Endodermal cell (in vitro differentiated cells): ENCODE measurements at regions not wholly inside any gene's neighbourhood (a gene's known extent, or its start where the extent isn't known, plus 50 kb on each side); places are given as distances from the start of the nearest gene placed in this dataset.

Experiments
- DNase-seq: peaks from one replicate; pipeline ENCODE4 v3.0.0-alpha.2; 2017
- H3K27ac ChIP-seq: 2 replicates; pipeline ENCODE4 v1.5.1; 2013; ENCODE audit warnings: mild to moderate bottlenecking, low read depth, low read length, moderate library complexity
- H3K27me3 ChIP-seq: 2 replicates; pipeline ENCODE4 v1.6.1; 2013; ENCODE audit warnings: mild to moderate bottlenecking, low read length, moderate library complexity; ENCODE audit not compliant: insufficient read depth, control insufficient read depth, poor library complexity, severe bottlenecking
- H3K36me3 ChIP-seq: 2 replicates; pipeline ENCODE4 v1.7.0; 2013; ENCODE audit warnings: mild to moderate bottlenecking, low read length, moderate library complexity; ENCODE audit not compliant: control insufficient read depth, insufficient read depth
- H3K4me1 ChIP-seq: one replicate; pipeline ENCODE4 v1.7.0; 2013; ENCODE audit warnings: low read length; ENCODE audit not compliant: control insufficient read depth, insufficient read depth
- H3K4me3 ChIP-seq: 2 replicates; pipeline ENCODE4 v1.5.1; 2013; ENCODE audit warnings: mild to moderate bottlenecking, low read length, moderate library complexity
- H3K9ac ChIP-seq: 2 replicates; pipeline ENCODE4 v1.6.1; 2013; ENCODE audit warnings: mild to moderate bottlenecking, low read length, moderate library complexity; ENCODE audit not compliant: poor library complexity, severe bottlenecking; ENCODE audit errors: extremely low read depth
- H3K9me3 ChIP-seq: 2 replicates; pipeline ENCODE4 v1.6.1; 2013; ENCODE audit warnings: mild to moderate bottlenecking, low read length, moderate library complexity; ENCODE audit not compliant: control insufficient read depth
- H3K27ac Mint-ChIP-seq: 2 replicates; pipeline ENCODE4 v1.8.0; 2020; ENCODE audit warnings: mixed read lengths
- H3K27me3 Mint-ChIP-seq: 2 replicates; pipeline ENCODE4 v1.8.0; 2021; ENCODE audit warnings: mild to moderate bottlenecking, mixed read lengths; ENCODE audit not compliant: insufficient read depth
- H3K36me3 Mint-ChIP-seq: 2 replicates; pipeline ENCODE4 v1.8.0; 2020; ENCODE audit warnings: low read depth, mixed read lengths
- H3K4me1 Mint-ChIP-seq: 2 replicates; pipeline ENCODE4 v1.8.0; 2020; ENCODE audit warnings: mixed read lengths
- H3K4me3 Mint-ChIP-seq: 2 replicates; pipeline ENCODE4 v1.8.0; 2020; ENCODE audit warnings: mild to moderate bottlenecking, moderate library complexity, mixed read lengths
- H3K9me3 Mint-ChIP-seq: 2 replicates; pipeline ENCODE4 v1.8.0; 2020; ENCODE audit warnings: mild to moderate bottlenecking, mixed read lengths
- WGBS, 2 experiments: methylation state at CpG; one replicate each; pipeline versions ENCODE4 v1.1.5 to v1.1.7; 2013; ENCODE audit warnings: missing lambda C conversion rate in 2 of 2, mixed read lengths in 1 of 2; ENCODE audit not compliant: insufficient coverage in 1 of 2, insufficient read length in 1 of 2; 5-methylcytosine and 5-hydroxymethylcytosine counted together
- TF ChIP-seq, protein P1 (sequence below): fragments of 200-600 bp; sonication (generic); conservative IDR thresholded peaks from 2 replicates; pipeline ENCODE4 v1.5.0; 2021; ENCODE audit warnings: antibody characterized with exemption, mild to moderate bottlenecking

DNA sequence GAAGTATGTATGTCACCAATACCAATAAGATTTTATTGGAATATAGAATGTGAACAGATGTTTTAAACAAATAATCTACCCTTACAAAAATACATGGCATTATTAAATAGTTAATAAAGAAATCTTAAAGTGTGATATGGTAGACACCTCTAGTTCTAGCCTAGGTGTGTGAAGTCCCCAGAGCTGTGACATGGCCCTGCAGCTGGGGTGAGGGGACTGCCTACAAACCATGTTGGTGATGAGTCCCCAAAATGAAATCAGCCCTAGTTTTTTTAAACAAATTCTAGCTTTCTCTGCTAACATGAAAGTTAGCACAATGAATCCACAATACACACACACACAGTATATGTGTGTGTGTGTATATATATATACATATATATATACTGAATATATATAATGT lies 195.1 kb upstream of the RPS23 start:
- H3K9me3 Mint-ChIP-seq = no peaks in the 10 kb centered on the region
- no peaks in the 10 kb centered on the region for H3K4me1 Mint-ChIP-seq
- DNase-seq = no peak
- TF ChIP-seq, protein P1, sequence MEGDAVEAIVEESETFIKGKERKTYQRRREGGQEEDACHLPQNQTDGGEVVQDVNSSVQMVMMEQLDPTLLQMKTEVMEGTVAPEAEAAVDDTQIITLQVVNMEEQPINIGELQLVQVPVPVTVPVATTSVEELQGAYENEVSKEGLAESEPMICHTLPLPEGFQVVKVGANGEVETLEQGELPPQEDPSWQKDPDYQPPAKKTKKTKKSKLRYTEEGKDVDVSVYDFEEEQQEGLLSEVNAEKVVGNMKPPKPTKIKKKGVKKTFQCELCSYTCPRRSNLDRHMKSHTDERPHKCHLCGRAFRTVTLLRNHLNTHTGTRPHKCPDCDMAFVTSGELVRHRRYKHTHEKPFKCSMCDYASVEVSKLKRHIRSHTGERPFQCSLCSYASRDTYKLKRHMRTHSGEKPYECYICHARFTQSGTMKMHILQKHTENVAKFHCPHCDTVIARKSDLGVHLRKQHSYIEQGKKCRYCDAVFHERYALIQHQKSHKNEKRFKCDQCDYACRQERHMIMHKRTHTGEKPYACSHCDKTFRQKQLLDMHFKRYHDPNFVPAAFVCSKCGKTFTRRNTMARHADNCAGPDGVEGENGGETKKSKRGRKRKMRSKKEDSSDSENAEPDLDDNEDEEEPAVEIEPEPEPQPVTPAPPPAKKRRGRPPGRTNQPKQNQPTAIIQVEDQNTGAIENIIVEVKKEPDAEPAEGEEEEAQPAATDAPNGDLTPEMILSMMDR = no peak
- Histone ChIP-seq H3K36me3 (no peaks in the 10 kb centered on the region), H3K9ac (no peak overlapping the region), H3K9me3 (no peaks in the 10 kb centered on the region), H3K4me3 (no peak overlapping the region), H3K4me1 (no peaks in the 10 kb centered on the region), H3K27ac (no peak overlapping the region), H3K27me3 (no peaks in the 10 kb centered on the region)
- no peak overlapping the region for H3K27ac Mint-ChIP-seq
- H3K36me3 Mint-ChIP-seq = no peaks in the 10 kb centered on the region
- no peak overlapping the region for H3K4me3 Mint-ChIP-seq
- H3K27me3 Mint-ChIP-seq = no peaks in the 10 kb centered on the region

DNA sequence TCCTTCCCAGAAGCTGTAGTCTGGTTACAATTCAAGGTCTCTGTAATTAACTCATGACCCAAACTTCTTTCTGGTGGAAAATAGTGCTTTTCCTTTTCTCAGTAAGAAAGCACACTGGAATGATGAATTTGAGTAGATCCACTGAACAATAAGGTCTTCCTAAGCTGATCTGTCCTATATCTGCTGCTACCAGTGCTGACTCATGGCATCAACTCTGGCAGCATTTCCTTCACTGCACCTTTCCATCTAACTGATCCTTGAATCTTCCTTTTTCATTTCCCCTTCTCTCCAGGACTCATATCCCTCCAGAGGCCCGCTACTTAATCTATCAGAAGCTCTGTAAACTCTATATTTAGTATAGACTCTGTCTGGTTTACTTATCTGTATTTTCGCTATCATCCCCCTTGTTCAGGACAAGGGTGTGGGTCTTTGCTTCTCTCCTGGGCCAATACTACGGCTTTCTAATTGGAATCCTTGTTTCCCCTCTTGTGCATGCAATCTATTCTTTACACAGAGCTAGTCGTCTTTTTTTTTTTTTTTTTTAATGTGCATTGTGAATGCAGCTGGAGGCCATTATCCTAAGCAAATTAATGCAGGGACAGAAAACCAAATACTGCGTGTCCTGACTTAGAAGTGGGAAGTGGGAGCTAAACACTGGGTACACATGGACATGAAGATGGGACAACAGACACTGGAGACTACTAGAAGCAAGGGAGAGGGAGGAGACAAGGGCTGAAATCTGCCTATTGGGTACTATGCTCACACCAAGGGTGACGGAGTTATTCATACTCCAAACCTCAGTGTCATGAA lies 192.2 kb upstream of the RPS23 start:
- no peaks in the 10 kb centered on the region for H3K9me3 ChIP-seq
- no peak overlapping the region for H3K9ac ChIP-seq
- no peaks in the 10 kb centered on the region for H3K36me3 ChIP-seq
- H3K27ac ChIP-seq = no peak overlapping the region
- TF ChIP-seq, protein P1 = no peak
- no peaks in the 10 kb centered on the region for H3K27me3 ChIP-seq
- no peaks in the 10 kb centered on the region for H3K4me1 ChIP-seq
- no peaks in the 10 kb centered on the region for H3K27me3 Mint-ChIP-seq
- H3K9me3 Mint-ChIP-seq = no peaks in the 10 kb centered on the region
- H3K27ac Mint-ChIP-seq = no peak overlapping the region
- no peak overlapping the region for H3K4me3 Mint-ChIP-seq
- no peak for DNase-seq
- no peak overlapping the region for H3K4me3 ChIP-seq
- 79 to 91% methylated on average over 2 to 6 of the region's 6 CpGs for WGBS, 2 experiments
- H3K36me3 Mint-ChIP-seq = no peaks in the 10 kb centered on the region
- H3K4me1 Mint-ChIP-seq = no peaks in the 10 kb centered on the region

DNA sequence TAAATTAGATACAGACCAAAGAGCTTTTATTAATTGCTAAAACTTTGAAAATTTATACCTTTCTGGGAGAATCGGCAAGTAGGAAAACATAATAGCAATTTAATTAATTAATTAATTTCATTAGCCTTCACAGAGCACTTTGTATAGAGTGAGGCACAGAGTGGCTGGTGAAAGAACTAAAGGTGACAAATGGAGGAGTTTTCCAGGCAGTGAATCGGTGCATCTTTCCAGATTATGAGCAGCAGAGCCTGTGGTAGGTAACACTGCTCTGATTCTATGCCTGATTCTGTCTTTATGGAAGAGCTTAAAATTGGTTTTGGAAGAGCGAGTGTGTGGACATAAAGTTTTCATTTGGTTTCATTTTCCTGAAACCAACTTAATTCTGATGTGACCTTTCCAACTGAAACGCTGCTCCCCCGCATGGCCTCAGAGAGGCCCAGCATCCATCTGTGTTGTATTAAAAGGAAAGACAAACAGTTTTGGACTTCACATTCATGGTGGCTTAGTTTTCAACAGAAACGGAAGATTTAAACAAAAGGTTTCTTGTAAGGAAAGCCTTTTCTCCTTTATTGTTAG lies 188.9 kb upstream of the RPS23 start:
- H3K27ac Mint-ChIP-seq = no peak overlapping the region

More for the DNA sequence above, 188.9 kb upstream of the RPS23 start:
- H3K36me3 ChIP-seq = no peaks in the 10 kb centered on the region
- no peaks in the 10 kb centered on the region for H3K27me3 ChIP-seq
- WGBS, 2 experiments = 93 to 97% methylated on average over 4 to 5 of the region's 6 CpGs
- H3K27ac ChIP-seq = no peak overlapping the region
- H3K4me1 Mint-ChIP-seq = no peaks in the 10 kb centered on the region
- no peak overlapping the region for H3K4me3 ChIP-seq
- no peaks in the 10 kb centered on the region for H3K36me3 Mint-ChIP-seq
- H3K9me3 Mint-ChIP-seq = peaks cover 12% of the 10 kb centered on the region
- DNase-seq = no peak
- H3K27me3 Mint-ChIP-seq = no peaks in the 10 kb centered on the region
- no peak overlapping the region for H3K9ac ChIP-seq
- TF ChIP-seq, protein P1 = peak; percentile 29
- no peaks in the 10 kb centered on the region for H3K9me3 ChIP-seq
- H3K4me3 Mint-ChIP-seq = no peak overlapping the region
- no peaks in the 10 kb centered on the region for H3K4me1 ChIP-seq
